Right lobe of liver (tissue), 4 donors: ENCODE measurements at regions not wholly inside any gene's neighbourhood (a gene's known extent, or its start where the extent isn't known, plus 50 kb on each side); places are given as distances from the start of the nearest gene placed in this dataset.

ENCODE experiments used
- POLR2A ChIP-seq: fragments of 450-650 bp; IDR thresholded peaks from one replicate; pipeline ENCODE4 v1.6.1; 2017; ENCODE audit warnings: antibody characterized with exemption, mild to moderate bottlenecking
- TF ChIP-seq, protein P1 (sequence below), 4 donors: fragments of 200-600 bp in 3 of 4; fragments of 450-650 bp in 1 of 4; IDR thresholded peaks; one replicate each; pipeline versions ENCODE4 v1.5.1 to v1.8.0; 2016 to 2022; ENCODE audit warnings: antibody characterized with exemption in 4 of 4, mild to moderate bottlenecking in 2 of 4
- donor health status: DM: no; HTN: no; CAD: no.
- donor health status: DM: no; HTN: no; CAD: no.
- donor health status: DM: no; HTN: yes; CAD: no.

DNA sequence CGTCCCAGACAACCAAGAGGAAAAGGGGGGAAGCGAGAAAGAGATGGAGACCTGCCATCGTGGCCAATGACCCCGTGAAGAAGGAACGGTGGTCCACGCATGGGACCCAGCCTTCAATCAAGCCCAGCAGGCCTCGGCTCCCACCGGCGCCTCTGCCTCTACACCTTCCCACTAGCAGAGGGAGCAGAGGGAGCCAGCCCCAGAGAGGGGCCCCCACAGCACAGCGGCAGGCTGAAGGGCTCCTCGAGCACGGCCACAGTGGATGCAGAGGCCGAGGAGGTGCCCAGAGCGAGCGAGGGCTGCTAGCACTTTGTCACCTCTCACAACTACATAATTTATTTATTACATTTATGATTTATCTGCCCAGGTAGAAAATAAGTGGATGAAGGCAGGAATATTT, 68.4 kb upstream of the TOPAZ1 start:
- TF ChIP-seq, protein P1, sequence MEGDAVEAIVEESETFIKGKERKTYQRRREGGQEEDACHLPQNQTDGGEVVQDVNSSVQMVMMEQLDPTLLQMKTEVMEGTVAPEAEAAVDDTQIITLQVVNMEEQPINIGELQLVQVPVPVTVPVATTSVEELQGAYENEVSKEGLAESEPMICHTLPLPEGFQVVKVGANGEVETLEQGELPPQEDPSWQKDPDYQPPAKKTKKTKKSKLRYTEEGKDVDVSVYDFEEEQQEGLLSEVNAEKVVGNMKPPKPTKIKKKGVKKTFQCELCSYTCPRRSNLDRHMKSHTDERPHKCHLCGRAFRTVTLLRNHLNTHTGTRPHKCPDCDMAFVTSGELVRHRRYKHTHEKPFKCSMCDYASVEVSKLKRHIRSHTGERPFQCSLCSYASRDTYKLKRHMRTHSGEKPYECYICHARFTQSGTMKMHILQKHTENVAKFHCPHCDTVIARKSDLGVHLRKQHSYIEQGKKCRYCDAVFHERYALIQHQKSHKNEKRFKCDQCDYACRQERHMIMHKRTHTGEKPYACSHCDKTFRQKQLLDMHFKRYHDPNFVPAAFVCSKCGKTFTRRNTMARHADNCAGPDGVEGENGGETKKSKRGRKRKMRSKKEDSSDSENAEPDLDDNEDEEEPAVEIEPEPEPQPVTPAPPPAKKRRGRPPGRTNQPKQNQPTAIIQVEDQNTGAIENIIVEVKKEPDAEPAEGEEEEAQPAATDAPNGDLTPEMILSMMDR (IDR thresholded peaks at IDR 0.05) = no peak
- TF ChIP-seq POLR2A = no peak
